ENCODE measurements at regions not wholly inside any gene's neighbourhood (a gene's known extent, or its start where the extent isn't known, plus 50 kb on each side); places are given as distances from the start of the nearest gene placed in this dataset.

- H3K27ac Mint-ChIP-seq = no peak overlapping the region
- peaks cover 6% of the 10 kb centered on the region for H3K4me1 Mint-ChIP-seq (ENCODE audit: unreplicated experiment)
- H3K4me3 Mint-ChIP-seq = no peak overlapping the region
- no peaks in the 10 kb centered on the region for H3K36me3 Mint-ChIP-seq
- no peaks in the 10 kb centered on the region for H3K9me3 Mint-ChIP-seq
- no peak for TF ChIP-seq CTCF (conservative IDR thresholded peaks at IDR 0.05)
- peaks cover 15% of the 10 kb centered on the region for H3K27me3 Mint-ChIP-seq
- no peak for DNase-seq (ENCODE audit: extremely low spot score, unreplicated experiment)
These were observed 181.3 kb downstream of the RAP2A start for GRCh38 chr13:97615266-97615665.

GRCh38 chr13:97616385-97616784 is 182.4 kb downstream of the RAP2A start:
- H3K27ac Mint-ChIP-seq = no peak overlapping the region
- H3K4me3 Mint-ChIP-seq = no peak overlapping the region
- peaks cover 18% of the 10 kb centered on the region for H3K27me3 Mint-ChIP-seq
- no peak for TF ChIP-seq CTCF (conservative IDR thresholded peaks at IDR 0.05)
- H3K4me1 Mint-ChIP-seq (ENCODE audit: unreplicated experiment) = peaks cover 6% of the 10 kb centered on the region
- no peaks in the 10 kb centered on the region for H3K9me3 Mint-ChIP-seq
- H3K36me3 Mint-ChIP-seq = no peaks in the 10 kb centered on the region
- DNase-seq (ENCODE audit: extremely low spot score, unreplicated experiment) = no peak

- H3K4me3 Mint-ChIP-seq = no peak overlapping the region
- H3K4me1 Mint-ChIP-seq (ENCODE audit: unreplicated experiment) = no peaks in the 10 kb centered on the region
- H3K9me3 Mint-ChIP-seq = no peaks in the 10 kb centered on the region
- no peaks in the 10 kb centered on the region for H3K36me3 Mint-ChIP-seq
- H3K27ac Mint-ChIP-seq = no peak overlapping the region
- DNase-seq (ENCODE audit: extremely low spot score, unreplicated experiment) = no peak
- H3K27me3 Mint-ChIP-seq = peaks cover 28% of the 10 kb centered on the region
- no peak for TF ChIP-seq CTCF (conservative IDR thresholded peaks at IDR 0.05)
These were observed 187.1 kb downstream of the RAP2A start for GRCh38 chr13:97621025-97621424.

- no peaks in the 10 kb centered on the region for H3K4me1 Mint-ChIP-seq (ENCODE audit: unreplicated experiment)
- H3K9me3 Mint-ChIP-seq = no peaks in the 10 kb centered on the region
- no peak for TF ChIP-seq CTCF (conservative IDR thresholded peaks at IDR 0.05)
- H3K36me3 Mint-ChIP-seq = no peaks in the 10 kb centered on the region
- H3K27me3 Mint-ChIP-seq = peaks cover 28% of the 10 kb centered on the region
- H3K4me3 Mint-ChIP-seq = no peak overlapping the region
- no peak overlapping the region for H3K27ac Mint-ChIP-seq
- no peak for DNase-seq (ENCODE audit: extremely low spot score, unreplicated experiment)
These were observed 187.7 kb downstream of the RAP2A start for GRCh38 chr13:97621631-97622030.

GRCh38 chr13:97627566-97627965 is 193.6 kb downstream of the RAP2A start:
- no peak for DNase-seq (ENCODE audit: extremely low spot score, unreplicated experiment)
- H3K4me3 Mint-ChIP-seq = no peak overlapping the region
- H3K27ac Mint-ChIP-seq = no peak overlapping the region
- no peaks in the 10 kb centered on the region for H3K36me3 Mint-ChIP-seq
- H3K9me3 Mint-ChIP-seq = no peaks in the 10 kb centered on the region
- peaks cover 14% of the 10 kb centered on the region for H3K27me3 Mint-ChIP-seq
- peaks cover 17% of the 10 kb centered on the region for H3K4me1 Mint-ChIP-seq (ENCODE audit: unreplicated experiment)
- no peak for TF ChIP-seq CTCF (conservative IDR thresholded peaks at IDR 0.05)

Measured in type B pancreatic cell (in vitro differentiated cells).